Adrenal gland (tissue), 5 donors: ENCODE measurements at regions not wholly inside any gene's neighbourhood (a gene's known extent, or its start where the extent isn't known, plus 50 kb on each side); places are given as distances from the start of the nearest gene placed in this dataset.

ENCODE experiments used
- CTCF ChIP-seq, 6 experiments: fragments of 450-650 bp in 4 of 6; fragments of 200-600 bp in 2 of 6; sonication (generic) in 1 of 6; IDR thresholded peaks; 1 replicate in 5 of 6; 2 replicates in 1 of 6; pipeline versions ENCODE4 v1.5.1 to v1.8.0; 2016 to 2021; ENCODE audit warnings: antibody characterized with exemption in 6 of 6, mild to moderate bottlenecking in 2 of 6, moderate library complexity in 1 of 6
- POLR2A ChIP-seq, 2 donors: fragments of 450-650 bp; IDR thresholded peaks; one replicate each; pipeline ENCODE4 v1.6.1; 2017; ENCODE audit warnings: antibody characterized with exemption in 2 of 2, mild to moderate bottlenecking in 2 of 2, moderate library complexity in 1 of 2
- donor health status: DM: no; HTN: no; CAD: no.

- TF ChIP-seq POLR2A (IDR thresholded peaks at IDR 0.05) (no peak), CTCF (IDR thresholded peaks at IDR 0.05) (no peak)
These were observed 173.2 kb upstream of the EEA1 start for GRCh38 chr12:93102312-93102711.
